H9 (cell line): ENCODE measurements at regions not wholly inside any gene's neighbourhood (a gene's known extent, or its start where the extent isn't known, plus 50 kb on each side); places are given as distances from the start of the nearest gene placed in this dataset.

ENCODE experiments used
- DNase-seq: peaks from one replicate; pipeline ENCODE4 v3.0.0-alpha.2; 2017
- H2AFZ ChIP-seq: one replicate; pipeline ENCODE4 v1.6.1; 2013; ENCODE audit warnings: mild to moderate bottlenecking, low read length, control low read depth, moderate library complexity
- H2AK5ac ChIP-seq: 2 replicates; pipeline ENCODE4 v1.6.1; 2013; ENCODE audit warnings: low read length, control low read depth, mixed read lengths; ENCODE audit not compliant: insufficient read length
- H2BK120ac ChIP-seq: one replicate; pipeline ENCODE4 v1.6.1; 2013; ENCODE audit warnings: low read depth, mild to moderate bottlenecking, low read length, control low read depth, inconsistent platforms; ENCODE audit not compliant: poor library complexity, severe bottlenecking
- H2BK12ac ChIP-seq: 2 replicates; pipeline ENCODE4 v1.6.1; 2013; ENCODE audit warnings: low read length, control low read depth, mixed read lengths, low read depth; ENCODE audit not compliant: insufficient read length
- H2BK15ac ChIP-seq: 2 replicates; pipeline ENCODE4 v1.6.1; 2013; ENCODE audit warnings: low read depth, low read length, control low read depth
- H2BK20ac ChIP-seq: one replicate; pipeline ENCODE4 v1.6.1; 2013; ENCODE audit warnings: low read depth, mild to moderate bottlenecking, low read length, control low read depth, inconsistent platforms; ENCODE audit not compliant: poor library complexity, severe bottlenecking
- H2BK5ac ChIP-seq: 2 replicates; pipeline ENCODE4 v1.6.1; 2013; ENCODE audit warnings: low read length, control low read depth, mixed read lengths; ENCODE audit not compliant: insufficient read length
- H3K14ac ChIP-seq: 2 replicates; pipeline ENCODE4 v1.6.1; 2013; ENCODE audit warnings: low read length, control low read depth; ENCODE audit not compliant: insufficient read depth
- H3K18ac ChIP-seq: 2 replicates; pipeline ENCODE4 v1.6.1; 2013; ENCODE audit warnings: low read depth, mild to moderate bottlenecking, mixed read lengths, low read length, control low read depth; ENCODE audit not compliant: insufficient read length
- H3K23ac ChIP-seq: 2 replicates; pipeline ENCODE4 v1.6.1; 2013; ENCODE audit warnings: low read length, control low read depth, mixed read lengths, low read depth; ENCODE audit not compliant: insufficient read length
- H3K23me2 ChIP-seq: 2 replicates; pipeline ENCODE4 v1.6.1; 2013; ENCODE audit warnings: low read depth, mild to moderate bottlenecking, mixed read lengths, low read length, control low read depth; ENCODE audit not compliant: insufficient read length, poor library complexity, severe bottlenecking
- H3K27ac ChIP-seq: 2 replicates; pipeline ENCODE4 v1.5.1; 2013; ENCODE audit warnings: low read length, control low read depth, mixed read lengths, low read depth; ENCODE audit not compliant: insufficient read length
- H3K27me3 ChIP-seq: 2 replicates; pipeline ENCODE4 v1.6.1; 2013; ENCODE audit warnings: low read length, control low read depth, inconsistent platforms; ENCODE audit not compliant: insufficient read depth
- H3K4ac ChIP-seq: 2 replicates; pipeline ENCODE4 v1.6.1; 2013; ENCODE audit warnings: low read depth, mild to moderate bottlenecking, control low read depth, inconsistent platforms, low read length, moderate library complexity
- H3K4me1 ChIP-seq: 2 replicates; pipeline ENCODE4 v1.6.1; 2013; ENCODE audit warnings: low read length, control low read depth, inconsistent platforms; ENCODE audit not compliant: insufficient read depth
- H3K4me2 ChIP-seq: 2 replicates; pipeline ENCODE4 v1.6.1; 2013; ENCODE audit warnings: low read length, control low read depth, mixed read lengths; ENCODE audit not compliant: insufficient read length, insufficient read depth
- H3K56ac ChIP-seq: 2 replicates; pipeline ENCODE4 v1.6.1; 2013; ENCODE audit warnings: low read depth, mild to moderate bottlenecking, mixed read lengths, low read length, control low read depth; ENCODE audit not compliant: insufficient read length
- H3K79me1 ChIP-seq: 2 replicates; pipeline ENCODE4 v1.6.1; 2013; ENCODE audit warnings: low read depth, mild to moderate bottlenecking, moderate library complexity, low read length, control low read depth, inconsistent platforms; ENCODE audit not compliant: insufficient read depth, poor library complexity, severe bottlenecking
- H3K79me2 ChIP-seq: 2 replicates; pipeline ENCODE4 v1.6.1; 2013; ENCODE audit warnings: low read length, control low read depth, inconsistent platforms; ENCODE audit not compliant: insufficient read depth
- H3K9ac ChIP-seq: 2 replicates; pipeline ENCODE4 v1.6.1; 2013; ENCODE audit warnings: low read length, control low read depth, mixed read lengths; ENCODE audit not compliant: insufficient read length; ENCODE audit errors: extremely low read depth
- H3K9me3 ChIP-seq: one replicate; pipeline ENCODE4 v1.6.1; 2013; ENCODE audit warnings: low read depth, low read length, inconsistent platforms; ENCODE audit not compliant: control insufficient read depth
- H3T11ph ChIP-seq: one replicate; pipeline ENCODE4 v1.6.1; 2013; ENCODE audit warnings: mild to moderate bottlenecking, low read length, control low read depth, inconsistent platforms
- H4K20me1 ChIP-seq: one replicate; pipeline ENCODE4 v1.6.1; 2013; ENCODE audit not compliant: control insufficient read depth, insufficient read length, insufficient read depth
- H4K5ac ChIP-seq: 2 replicates; pipeline ENCODE4 v1.6.1; 2013; ENCODE audit warnings: low read depth, mild to moderate bottlenecking, mixed read lengths, low read length, control low read depth; ENCODE audit not compliant: insufficient read length
- H4K8ac ChIP-seq: replicated peaks from 2 replicates; pipeline ENCODE4 v1.6.1; 2013; ENCODE audit warnings: low read length, control low read depth, mixed read lengths, low read depth; ENCODE audit not compliant: insufficient read length
- H4K91ac ChIP-seq: 2 replicates; pipeline ENCODE4 v1.6.1; 2013; ENCODE audit warnings: low read depth, mild to moderate bottlenecking, moderate library complexity, mixed read lengths, low read length, control low read depth; ENCODE audit not compliant: insufficient read length
- H3K27ac Mint-ChIP-seq, 3 experiments: 2 replicates in 2 of 3; 3 replicates in 1 of 3; pipeline ENCODE4 v1.8.0; 2020 to 2021; ENCODE audit warnings: mixed read lengths in 3 of 3, mild to moderate bottlenecking in 1 of 3, moderate library complexity in 1 of 3
- H3K27me3 Mint-ChIP-seq: 2 replicates; pipeline ENCODE4 v1.8.0; 2021; ENCODE audit warnings: low read depth, mild to moderate bottlenecking, moderate library complexity, mixed read lengths
- H3K36me3 Mint-ChIP-seq, 3 experiments: 2 replicates in 2 of 3; 3 replicates in 1 of 3; pipeline ENCODE4 v1.8.0; 2020 to 2021; ENCODE audit warnings: low read depth in 3 of 3, mixed read lengths in 3 of 3; ENCODE audit not compliant: insufficient read depth in 1 of 3
- H3K4me1 Mint-ChIP-seq, 2 experiments: 2 replicates each; pipeline ENCODE4 v1.8.0; 2020; ENCODE audit warnings: mixed read lengths in 2 of 2
- H3K4me3 Mint-ChIP-seq, 2 experiments: 2 replicates in 1 of 2; 3 replicates in 1 of 2; pipeline ENCODE4 v1.8.0; 2020 to 2021; ENCODE audit warnings: mild to moderate bottlenecking in 2 of 2, mixed read lengths in 2 of 2, moderate library complexity in 1 of 2
- H3K9me3 Mint-ChIP-seq, 2 experiments: 2 replicates in 1 of 2; 3 replicates in 1 of 2; pipeline ENCODE4 v1.8.0; 2020; ENCODE audit warnings: mild to moderate bottlenecking in 2 of 2, mixed read lengths in 2 of 2, moderate library complexity in 1 of 2
- CTCF ChIP-seq: fragments of 200-600 bp; sonication (generic); conservative IDR thresholded peaks from 3 replicates; pipeline ENCODE4 v1.8.0; 2021; ENCODE audit warnings: antibody characterized with exemption, mild to moderate bottlenecking
- WGBS: extraction: QIAGEN DNeasy Blood & Tissue Kit; methylation state at CpG from one replicate; pipeline ENCODE4 v1.1.7; 2013; ENCODE audit warnings: missing lambda C conversion rate, low lambda C conversion rate, mixed read lengths; ENCODE audit not compliant: insufficient read length; ENCODE audit errors: extremely low coverage; 5-methylcytosine and 5-hydroxymethylcytosine counted together

DNA sequence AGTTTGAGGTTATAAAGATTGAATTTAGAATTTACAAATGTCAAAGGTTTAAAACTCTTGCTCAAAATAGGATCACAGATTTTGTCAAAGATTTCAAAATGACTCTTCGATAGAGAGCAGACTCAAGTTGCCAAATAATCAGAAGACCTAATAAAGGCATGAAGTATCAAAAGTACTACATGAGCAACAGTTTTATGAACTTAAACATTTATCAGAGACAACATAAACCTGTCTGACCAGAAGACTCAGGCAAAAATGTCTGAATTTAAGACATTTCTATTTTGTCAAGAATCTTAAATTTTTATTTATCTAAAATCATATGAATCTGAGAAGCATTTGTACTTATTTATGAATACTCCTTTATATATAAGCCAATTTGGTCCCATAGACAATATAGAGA, 330.9 kb downstream of the PTPRU start:
- no CpG with 5 or more reads among the region's 1 CpG for WGBS
- H4K8ac ChIP-seq, result no peak overlapping the region
- DNase-seq, result no peak

More for the DNA sequence above, 330.9 kb downstream of the PTPRU start:
- Histone ChIP-seq H3K56ac (no peak overlapping the region), H3K14ac (no peak overlapping the region), H3K27ac (no peak overlapping the region), H3T11ph (no peak overlapping the region), H2AFZ (no peak overlapping the region), H2BK5ac (no peak overlapping the region), H3K79me2 (no peaks in the 10 kb centered on the region), H3K4me2 (no peak overlapping the region), H3K18ac (no peak overlapping the region), H3K23ac (no peak overlapping the region), H2BK12ac (no peak overlapping the region), H2BK20ac (no peak overlapping the region), H2BK15ac (no peak overlapping the region), H3K23me2 (no peaks in the 10 kb centered on the region), H3K79me1 (no peaks in the 10 kb centered on the region), H4K5ac (no peak overlapping the region), H3K9ac (no peak overlapping the region), H4K20me1 (no peaks in the 10 kb centered on the region), H2BK120ac (no peak overlapping the region), H3K27me3 (no peaks in the 10 kb centered on the region), H4K91ac (no peak overlapping the region), H3K4ac (no peak overlapping the region), H2AK5ac (no peak overlapping the region), H3K4me1 (no peaks in the 10 kb centered on the region), H3K9me3 (peaks cover 30% of the 10 kb centered on the region)
- TF ChIP-seq CTCF, result no peak
- Mint-ChIP-seq H3K27ac (no peak overlapping the region), H3K4me3 (no peak overlapping the region), H3K36me3 (peaks cover 3 to 16% (median 11%) of the 10 kb centered on the region in 3 experiments), H3K4me1 (no peaks in the 10 kb centered on the region), H3K27me3 (peaks cover 26% of the 10 kb centered on the region), H3K9me3 (peaks cover 38 to 50% of the 10 kb centered on the region in 2 experiments)
